LoVo (cell line): ENCODE measurements at regions not wholly inside any gene's neighbourhood (a gene's known extent, or its start where the extent isn't known, plus 50 kb on each side); places are given as distances from the start of the nearest gene placed in this dataset.
"Not testable (repeated sequence)": the region's sequence is repeated elsewhere in the genome, so short reads cannot be mapped to it uniquely, and the experiment has no call there.

ENCODE experiments used
- DNase-seq: peaks from one replicate; pipeline ENCODE4 v3.0.0-alpha.2; 2016; ENCODE audit warnings: low spot score

- DNase-seq, result no peak
Measured at GRCh38 chr16:13628156-13628555, 291.8 kb upstream of the ERCC4 start.

- DNase-seq, result no peak
Measured at GRCh38 chr16:13629704-13630103, 290.2 kb upstream of the ERCC4 start.

GRCh38 chr16:13630374-13630773 lies 289.6 kb upstream of the ERCC4 start:
- DNase-seq, result no peak

- DNase-seq, result no peak
Measured at GRCh38 chr16:13631213-13631767, 288.7 kb upstream of the ERCC4 start.

- DNase-seq, result no peak
Measured at GRCh38 chr16:13631916-13632315, 288.0 kb upstream of the ERCC4 start.

- DNase-seq, result not testable (repeated sequence)
Measured at GRCh38 chr16:13632504-13632903, 287.4 kb upstream of the ERCC4 start.

GRCh38 chr16:13633391-13633861 lies 286.5 kb upstream of the ERCC4 start:
- DNase-seq, result no peak

- no peak for DNase-seq
Measured at GRCh38 chr16:13634253-13634652, 285.7 kb upstream of the ERCC4 start.

- no peak for DNase-seq
Measured at GRCh38 chr16:13634959-13635358, 285.0 kb upstream of the ERCC4 start.

- no peak for DNase-seq
Measured at GRCh38 chr16:13638218-13638617, 281.7 kb upstream of the ERCC4 start.

- no peak for DNase-seq
Measured at GRCh38 chr16:13643412-13643811, 276.5 kb upstream of the ERCC4 start.

- no peak for DNase-seq
Measured at GRCh38 chr16:13645601-13646245, 274.2 kb upstream of the ERCC4 start.

- no peak for DNase-seq
Measured at GRCh38 chr16:13660807-13661206, 259.1 kb upstream of the ERCC4 start.

- no peak for DNase-seq
Measured at GRCh38 chr16:13665876-13666275, 254.1 kb upstream of the ERCC4 start.

- DNase-seq, result no peak
Measured at GRCh38 chr16:13672196-13672595, 247.8 kb upstream of the ERCC4 start.

GRCh38 chr16:13680021-13680889 lies 239.7 kb upstream of the ERCC4 start:
- DNase-seq, result no peak

- DNase-seq, result no peak
Measured at GRCh38 chr16:13684819-13685563, 235.0 kb upstream of the ERCC4 start.

GRCh38 chr16:13696017-13696416 lies 223.9 kb upstream of the ERCC4 start:
- DNase-seq, result no peak

GRCh38 chr16:13697013-13697412 lies 222.9 kb upstream of the ERCC4 start:
- no peak for DNase-seq

- DNase-seq, result no peak
Measured at GRCh38 chr16:13697568-13697967, 222.4 kb upstream of the ERCC4 start.

- no peak for DNase-seq
Measured at GRCh38 chr16:13702614-13703013, 217.3 kb upstream of the ERCC4 start.

GRCh38 chr16:13708347-13709120 lies 211.4 kb upstream of the ERCC4 start:
- no peak for DNase-seq
